Thoracic aorta (tissue), 2 donors: ENCODE measurements at regions not wholly inside any gene's neighbourhood (a gene's known extent, or its start where the extent isn't known, plus 50 kb on each side); places are given as distances from the start of the nearest gene placed in this dataset.

Experiments
- ATAC-seq: fragments of 150-250 bp; one replicate; pipeline ENCODE4 v1.8.0; 2017; ENCODE audit warnings: low read depth; ENCODE audit not compliant: insufficient number of reproducible peaks, low FRiP score
- DNase-seq: peaks from one replicate; pipeline ENCODE4 v3.0.0-alpha.2; 2020; ENCODE audit warnings: low spot score
- H3K27ac ChIP-seq, 2 donors: fragments of 200-600 bp; sonication (generic); 1 replicate in 1 of 2; 2 replicates in 1 of 2; pipeline ENCODE4 v1.5.1; 2016; ENCODE audit warnings: mild to moderate bottlenecking in 2 of 2, moderate library complexity in 2 of 2
- H3K27me3 ChIP-seq: fragments of 200-600 bp; sonication (generic); replicated peaks from 2 replicates; pipeline ENCODE4 v1.6.0; 2016; ENCODE audit warnings: mild to moderate bottlenecking; ENCODE audit not compliant: insufficient read depth
- H3K36me3 ChIP-seq: fragments of 200-600 bp; sonication (generic); one replicate; pipeline ENCODE4 v1.5.1; 2016
- H3K4me1 ChIP-seq, 2 donors: fragments of 200-600 bp; sonication (generic); 1 replicate in 1 of 2; 2 replicates in 1 of 2; pipeline versions ENCODE4 v1.5.1 to v1.6.0; 2016; ENCODE audit warnings: low read depth in 2 of 2, mild to moderate bottlenecking in 1 of 2; ENCODE audit not compliant: control insufficient read depth in 1 of 2
- H3K4me3 ChIP-seq: fragments of 200-600 bp; sonication (generic); 2 replicates; pipeline ENCODE4 v1.5.1; 2016; ENCODE audit warnings: mild to moderate bottlenecking
- H3K9me3 ChIP-seq: fragments of 200-600 bp; sonication (generic); 2 replicates; pipeline ENCODE4 v1.5.1; 2016
- CTCF ChIP-seq: fragments of 200-600 bp; sonication (generic); IDR thresholded peaks from one replicate; pipeline ENCODE4 v1.5.1; 2019; ENCODE audit warnings: antibody characterized with exemption

GRCh38 chr2:120682654-120683053, 53.0 kb upstream of the GLI2 start:
- peaks cover 0 to 16% of the 10 kb centered on the region in 2 donors for H3K4me1 ChIP-seq
- no peak for TF ChIP-seq CTCF
- no peaks in the 10 kb centered on the region for H3K36me3 ChIP-seq
- no peaks in the 10 kb centered on the region for H3K27me3 ChIP-seq
- H3K4me3 ChIP-seq = no peak overlapping the region
- no peak for DNase-seq
- H3K9me3 ChIP-seq = no peaks in the 10 kb centered on the region
- no peak overlapping the region for H3K27ac ChIP-seq
- no peak for ATAC-seq

- H3K36me3 ChIP-seq = no peaks in the 10 kb centered on the region
- no peak for TF ChIP-seq CTCF
- H3K4me1 ChIP-seq = peaks cover 0 to 16% of the 10 kb centered on the region in 2 donors
- DNase-seq (no peak), ATAC-seq (no peak)
- no peaks in the 10 kb centered on the region for H3K27me3 ChIP-seq
- no peaks in the 10 kb centered on the region for H3K9me3 ChIP-seq
- H3K4me3 ChIP-seq = no peak overlapping the region
- no peak overlapping the region for H3K27ac ChIP-seq
Measured at GRCh38 chr2:120683081-120683480, 52.6 kb upstream of the GLI2 start.

GRCh38 chr2:120683701-120684100, 52.0 kb upstream of the GLI2 start:
- no peak overlapping the region for H3K4me3 ChIP-seq
- TF ChIP-seq CTCF = no peak
- H3K4me1 ChIP-seq = peaks cover 0 to 16% of the 10 kb centered on the region in 2 donors
- ATAC-seq (no peak), DNase-seq (no peak)
- no peaks in the 10 kb centered on the region for H3K36me3 ChIP-seq
- H3K27me3 ChIP-seq = no peaks in the 10 kb centered on the region
- H3K9me3 ChIP-seq = no peaks in the 10 kb centered on the region
- H3K27ac ChIP-seq = no peak overlapping the region

GRCh38 chr2:120684289-120685065, 51.2 kb upstream of the GLI2 start:
- ATAC-seq (peak; percentile 19), DNase-seq (no peak)
- no peak for TF ChIP-seq CTCF
- Histone ChIP-seq H3K9me3 (no peaks in the 10 kb centered on the region), H3K4me3 (no peak overlapping the region), H3K27me3 (no peaks in the 10 kb centered on the region), H3K27ac (no peak overlapping the region), H3K4me1 (peaks cover 0 to 16% of the 10 kb centered on the region in 2 donors), H3K36me3 (no peaks in the 10 kb centered on the region)

GRCh38 chr2:120685066-120685973, 50.3 kb upstream of the GLI2 start:
- no peak overlapping the region for H3K4me3 ChIP-seq
- no peaks in the 10 kb centered on the region for H3K27me3 ChIP-seq
- H3K27ac ChIP-seq = no peak overlapping the region
- no peak for DNase-seq
- no peak for TF ChIP-seq CTCF
- H3K36me3 ChIP-seq = no peaks in the 10 kb centered on the region
- H3K4me1 ChIP-seq = peaks cover 0 to 12% of the 10 kb centered on the region in 2 donors
- H3K9me3 ChIP-seq = no peaks in the 10 kb centered on the region
- no peak for ATAC-seq
